GM18951 (cell line): ENCODE measurements at regions not wholly inside any gene's neighbourhood (a gene's known extent, or its start where the extent isn't known, plus 50 kb on each side); places are given as distances from the start of the nearest gene placed in this dataset.
"Not testable (repeated sequence)": the region's sequence is repeated elsewhere in the genome, so short reads cannot be mapped to it uniquely, and the experiment has no call there.

ENCODE experiments used
- POLR2A ChIP-seq: IDR thresholded peaks from 4 replicates; pipeline ENCODE4 v1.6.1; 2011; ENCODE audit warnings: mild to moderate bottlenecking; ENCODE audit not compliant: insufficient read length, insufficient read depth; ENCODE audit errors: extremely low read depth
- in situ Hi-C: fragments of 300-500 bp; cut with MboI; formaldehyde crosslinking; loops from one replicate; pipeline ENCODE4 v1.12.0; 2022; ENCODE audit warnings: low sequenced_read_pairs, mixed read lengths, inconsistent platforms; ENCODE audit not compliant: unreplicated experiment

DNA sequence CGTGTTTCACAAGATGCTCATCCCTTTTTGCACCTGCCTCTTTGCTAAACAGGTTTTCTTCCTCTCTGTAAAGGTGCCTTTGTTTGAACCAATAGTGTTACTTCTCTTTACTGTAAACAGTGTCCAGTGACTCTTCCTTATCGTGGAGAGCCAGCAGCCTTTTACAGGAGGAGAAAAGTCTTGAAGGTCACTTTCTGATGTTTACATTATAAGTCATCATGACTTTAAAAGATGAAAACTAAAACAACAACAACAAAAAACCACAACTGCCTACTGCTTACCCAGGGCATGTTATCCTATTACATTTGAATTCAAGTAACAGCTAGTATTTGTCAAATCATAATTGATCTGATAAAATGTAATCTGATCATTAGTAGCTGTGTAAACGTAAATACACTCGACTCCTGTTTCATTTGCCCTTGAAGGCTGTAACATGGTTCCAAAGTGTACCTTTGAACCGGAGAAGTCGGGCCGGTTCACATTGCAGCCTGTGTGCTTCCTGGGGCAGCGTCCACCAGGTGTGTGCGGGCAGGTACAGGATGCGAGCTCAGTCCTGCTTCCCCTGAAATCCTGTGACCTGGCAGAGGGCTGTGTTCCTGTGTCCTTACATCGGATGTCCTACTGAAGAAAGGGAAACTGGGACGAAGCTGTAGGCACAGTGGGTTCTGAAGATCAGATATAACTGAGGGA, 118.1 kb downstream of the C9orf152 start:
- in situ Hi-C loops = no loop called here
- TF ChIP-seq POLR2A = no peak

GRCh38 chr9:110092792-110093191, 115.2 kb downstream of the C9orf152 start:
- no peak for TF ChIP-seq POLR2A
- in situ Hi-C loops = no loop called here

DNA sequence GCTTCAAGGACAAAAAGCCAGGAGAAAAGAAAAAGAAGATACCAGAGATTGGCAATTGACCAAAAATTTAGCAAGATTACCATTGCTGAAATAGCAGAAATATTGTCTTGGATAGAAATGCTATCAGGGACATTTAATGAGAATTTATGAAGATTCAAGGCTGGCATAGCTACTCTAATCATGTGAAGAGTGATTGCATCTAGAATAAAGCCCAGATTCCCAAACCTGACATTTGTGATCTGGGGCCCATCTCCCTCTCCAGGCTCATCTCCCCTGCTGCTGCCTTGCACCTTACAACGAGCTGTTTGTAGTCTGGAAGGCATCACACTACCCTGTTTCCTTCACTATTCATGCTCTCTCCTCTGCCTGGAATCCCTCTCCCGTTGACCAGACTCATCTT, 114.5 kb downstream of the C9orf152 start:
- in situ Hi-C loops = no loop called here

GRCh38 chr9:110093871-110094270, 114.1 kb downstream of the C9orf152 start:
- TF ChIP-seq POLR2A = no peak
- in situ Hi-C loops = no loop called here

More for the DNA sequence above, 114.5 kb downstream of the C9orf152 start:
- no peak for TF ChIP-seq POLR2A

DNA sequence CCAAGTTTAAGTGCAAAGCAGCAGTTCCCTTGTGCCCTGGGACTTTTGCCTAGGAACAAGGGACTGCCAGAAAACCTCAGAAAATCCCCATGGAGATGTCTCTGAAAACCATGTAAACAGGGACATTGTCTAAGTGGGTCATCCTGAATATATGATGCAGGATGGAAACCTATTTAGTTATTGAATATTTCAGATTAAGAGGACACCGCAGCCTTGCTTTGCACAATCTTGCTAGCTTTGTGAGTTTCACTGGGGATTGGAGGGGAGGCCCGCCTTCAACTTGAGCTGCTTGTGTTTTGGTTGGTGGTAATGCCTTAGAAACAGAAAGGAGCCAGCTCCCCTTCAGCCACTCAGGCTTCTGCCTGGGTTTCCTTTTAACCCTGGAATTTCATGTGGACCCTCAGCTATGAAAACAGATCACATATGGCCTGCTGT, 112.8 kb downstream of the C9orf152 start:
- no peak for TF ChIP-seq POLR2A
- in situ Hi-C loops = no loop called here

DNA sequence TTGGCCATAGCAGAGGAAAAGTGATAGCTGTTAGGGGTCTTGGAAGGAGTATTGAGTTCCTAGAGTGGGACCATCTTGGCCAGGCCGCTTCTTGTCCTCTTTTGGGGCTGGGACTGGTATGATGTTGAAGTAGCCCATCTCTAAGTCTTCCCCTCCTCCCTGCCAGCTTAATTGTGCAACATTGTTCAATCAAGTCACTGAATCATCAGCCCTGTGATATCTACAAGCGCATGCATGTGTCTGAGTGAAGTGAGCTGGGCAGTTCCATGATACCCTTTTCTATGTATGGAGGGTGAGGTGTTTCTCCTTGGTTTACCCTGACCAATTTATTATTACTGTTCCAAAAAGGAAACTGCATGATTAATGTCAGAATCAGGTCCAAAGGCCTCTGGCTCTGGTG, 112.2 kb downstream of the C9orf152 start:
- in situ Hi-C loops = no loop called here
- no peak for TF ChIP-seq POLR2A

DNA sequence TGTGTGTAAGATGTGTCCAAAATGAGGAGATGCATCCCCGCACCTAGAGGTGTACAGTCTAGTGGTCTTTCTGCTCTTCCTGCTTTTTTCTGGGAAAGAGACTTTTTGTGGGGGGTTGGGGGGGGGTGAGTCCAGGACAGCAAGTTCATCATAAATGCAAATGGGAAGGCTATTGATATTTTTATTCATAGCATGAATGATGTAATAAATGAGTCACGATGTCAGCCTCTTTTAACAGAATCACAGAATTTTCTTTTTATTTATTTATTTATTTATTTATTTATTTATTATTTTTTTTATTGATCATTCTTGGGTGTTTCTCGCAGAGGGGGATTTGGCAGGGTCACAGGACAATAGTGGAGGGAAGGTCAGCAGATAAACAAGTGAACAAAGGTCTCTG, 111.3 kb downstream of the C9orf152 start:
- in situ Hi-C loops = not testable (repeated sequence)

- in situ Hi-C loops = no loop called here
- TF ChIP-seq POLR2A = no peak
These were observed 108.5 kb downstream of the C9orf152 start for GRCh38 chr9:110099236-110100095.

- no peak for TF ChIP-seq POLR2A
- in situ Hi-C loops = no loop called here
These were observed 106.3 kb downstream of the C9orf152 start for GRCh38 chr9:110101531-110102161.

DNA sequence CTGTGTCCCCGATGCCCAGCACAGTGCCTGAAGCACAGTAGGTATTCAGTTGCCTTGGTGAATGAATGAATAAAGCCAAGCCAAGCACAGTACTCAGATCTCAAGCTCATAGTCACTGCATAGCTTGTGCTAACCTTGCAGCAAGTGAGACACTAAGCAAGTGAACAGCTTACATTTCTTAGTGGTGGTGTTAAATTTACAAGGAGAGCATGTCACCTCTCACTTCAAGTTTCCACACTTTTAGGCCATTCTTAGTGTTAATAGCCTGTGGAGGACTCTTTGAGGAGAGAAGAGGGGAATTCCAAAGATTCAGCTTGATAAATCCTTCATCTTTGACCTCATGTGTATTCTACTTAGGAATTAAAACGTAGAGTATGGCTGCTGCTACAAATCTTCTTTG, 104.7 kb downstream of the C9orf152 start:
- in situ Hi-C loops = no loop called here
- TF ChIP-seq POLR2A = no peak

GRCh38 chr9:110104261-110104809, 103.6 kb downstream of the C9orf152 start:
- in situ Hi-C loops = no loop called here
- no peak for TF ChIP-seq POLR2A

GRCh38 chr9:110105107-110105506, 102.9 kb downstream of the C9orf152 start:
- in situ Hi-C loops = no loop called here
- no peak for TF ChIP-seq POLR2A

GRCh38 chr9:110106661-110107060, 101.3 kb downstream of the C9orf152 start:
- in situ Hi-C loops = no loop called here
- TF ChIP-seq POLR2A = no peak
